ENCODE measurements at regions not wholly inside any gene's neighbourhood (a gene's known extent, or its start where the extent isn't known, plus 50 kb on each side); places are given as distances from the start of the nearest gene placed in this dataset.

GRCh38 chr1:198906739-198907422 lies 268.0 kb downstream of the PTPRC start:
- DNase-seq: no peak

GRCh38 chr1:198907423-198907746 lies 268.5 kb downstream of the PTPRC start:
- no peak for DNase-seq

GRCh38 chr1:198908995-198909394 lies 270.2 kb downstream of the PTPRC start:
- DNase-seq: no peak

- peak; percentile 54 for DNase-seq
Measured at GRCh38 chr1:198909973-198910372, 271.1 kb downstream of the PTPRC start.

- no peak for DNase-seq
Measured at GRCh38 chr1:198910816-198911215, 272.0 kb downstream of the PTPRC start.

GRCh38 chr1:198912046-198912445 lies 273.2 kb downstream of the PTPRC start:
- DNase-seq: no peak

- DNase-seq: no peak
Measured at GRCh38 chr1:198913667-198914066, 274.8 kb downstream of the PTPRC start.

- DNase-seq: peak; percentile 31
Measured at GRCh38 chr1:198915327-198916231, 276.7 kb downstream of the PTPRC start.

- no peak for DNase-seq
Measured at GRCh38 chr1:198917226-198917625, 278.4 kb downstream of the PTPRC start.

- DNase-seq: peak; percentile 35
Measured at GRCh38 chr1:198918920-198919319, 280.1 kb downstream of the PTPRC start.

GRCh38 chr1:198919667-198920398 lies 281.0 kb downstream of the PTPRC start:
- no peak for DNase-seq

GRCh38 chr1:198922638-198923430 lies 284.0 kb downstream of the PTPRC start:
- no peak for DNase-seq

GRCh38 chr1:198923993-198924392 lies 285.2 kb downstream of the PTPRC start:
- DNase-seq: no peak

- DNase-seq: no peak
Measured at GRCh38 chr1:198925567-198925966, 286.7 kb downstream of the PTPRC start.

- DNase-seq: no peak
Measured at GRCh38 chr1:198927129-198927528, 288.3 kb downstream of the PTPRC start.

- DNase-seq: no peak
Measured at GRCh38 chr1:198929111-198929604, 290.3 kb downstream of the PTPRC start.

GRCh38 chr1:198929961-198930599 lies 291.2 kb downstream of the PTPRC start:
- no peak for DNase-seq

- DNase-seq: no peak
Measured at GRCh38 chr1:198932351-198932991, 293.6 kb downstream of the PTPRC start.

- no peak for DNase-seq
Measured at GRCh38 chr1:198933515-198934222, 294.8 kb downstream of the PTPRC start.

- no peak for DNase-seq
Measured at GRCh38 chr1:198934426-198934825, 295.6 kb downstream of the PTPRC start.

- DNase-seq: peak; percentile 67
Measured at GRCh38 chr1:198934901-198935305, 296.1 kb downstream of the PTPRC start.

Measured in NCI-H226 (cell line).